CD14-positive monocyte (primary cell): ENCODE measurements at regions not wholly inside any gene's neighbourhood (a gene's known extent, or its start where the extent isn't known, plus 50 kb on each side); places are given as distances from the start of the nearest gene placed in this dataset.

Experiments used
- DNase-seq, 3 donors: peaks; one replicate each; pipeline ENCODE4 v3.0.0-alpha.2; 2011 to 2022
- H2AFZ ChIP-seq: 2 replicates; pipeline ENCODE4 v1.6.0; 2012; ENCODE audit warnings: mild to moderate bottlenecking, low read depth, low read length, inconsistent platforms; ENCODE audit not compliant: insufficient read depth, poor library complexity, severe bottlenecking
- H3K27ac ChIP-seq, 2 donors: 1 replicate in 1 of 2; 2 replicates in 1 of 2; pipeline ENCODE4 v1.5.1; 2012 to 2013; ENCODE audit warnings: low read length in 2 of 2, control low read depth in 1 of 2, inconsistent platforms in 1 of 2, low read depth in 1 of 2, mild to moderate bottlenecking in 1 of 2
- H3K27me3 ChIP-seq, 2 donors: one replicate each; pipeline versions ENCODE4 v1.6.0 to v1.6.1; 2011 to 2013; ENCODE audit warnings: low read length in 2 of 2; ENCODE audit not compliant: control insufficient read depth in 2 of 2, insufficient read depth in 2 of 2
- H3K36me3 ChIP-seq, 2 donors: replicated peaks in 1 of 2; 1 replicate in 1 of 2; 2 replicates in 1 of 2; pipeline versions ENCODE4 v1.5.1 to v1.6.1; 2012 to 2013; ENCODE audit warnings: low read length in 2 of 2, control low read depth in 1 of 2, inconsistent platforms in 1 of 2, mild to moderate bottlenecking in 1 of 2; ENCODE audit not compliant: insufficient read depth in 2 of 2, control insufficient read depth in 1 of 2
- H3K4me1 ChIP-seq, 2 donors: 1 replicate in 1 of 2; 2 replicates in 1 of 2; pipeline versions ENCODE4 v1.5.1 to v1.6.1; 2012 to 2013; ENCODE audit warnings: low read length in 2 of 2, control low read depth in 1 of 2, inconsistent platforms in 1 of 2, mild to moderate bottlenecking in 1 of 2, moderate library complexity in 1 of 2; ENCODE audit not compliant: insufficient read depth in 2 of 2, control insufficient read depth in 1 of 2
- H3K4me2 ChIP-seq: replicated peaks from 2 replicates; pipeline ENCODE3; 2012; ENCODE audit warnings: low read length, moderate library complexity, mild to moderate bottlenecking; ENCODE audit not compliant: poor library complexity, severe bottlenecking; ENCODE audit errors: extremely low read depth
- H3K4me3 ChIP-seq, 3 experiments: fragments of 200-600 bp in 1 of 3; sonication (generic) in 1 of 3; replicated peaks in 1 of 3; 1 replicate in 2 of 3; 2 replicates in 1 of 3; pipeline ENCODE4 v1.5.1; 2011 to 2013; ENCODE audit warnings: low read length in 3 of 3, mild to moderate bottlenecking in 3 of 3, control low read depth in 2 of 3, low read depth in 2 of 3, inconsistent platforms in 1 of 3, moderate library complexity in 1 of 3
- H3K79me2 ChIP-seq: 2 replicates; pipeline ENCODE4 v1.6.0; 2012; ENCODE audit warnings: mild to moderate bottlenecking, control low read depth, inconsistent platforms, low read length, moderate library complexity; ENCODE audit not compliant: insufficient read depth
- H3K9ac ChIP-seq: 2 replicates; pipeline ENCODE4 v1.6.0; 2017; ENCODE audit warnings: low read length, mild to moderate bottlenecking; ENCODE audit not compliant: insufficient read depth, poor library complexity, severe bottlenecking
- H3K9me3 ChIP-seq, 2 donors: replicated peaks in 1 of 2; 1 replicate in 1 of 2; 2 replicates in 1 of 2; pipeline versions ENCODE4 v1.5.1 to v1.6.1; 2012 to 2013; ENCODE audit warnings: low read length in 2 of 2, control low read depth in 1 of 2; ENCODE audit not compliant: control insufficient read depth in 1 of 2, insufficient read depth in 1 of 2
- H4K20me1 ChIP-seq: 2 replicates; pipeline ENCODE4 v1.6.0; 2012; ENCODE audit warnings: mild to moderate bottlenecking, low read length, control low read depth, moderate library complexity; ENCODE audit not compliant: insufficient read depth
- H3K27ac Mint-ChIP-seq, 7 donors: one replicate each; pipeline ENCODE4 v1.8.0; 2020; ENCODE audit warnings: mild to moderate bottlenecking in 7 of 7, mixed read lengths in 7 of 7, moderate library complexity in 6 of 7, inconsistent platforms in 2 of 7
- H3K27me3 Mint-ChIP-seq, 3 donors: one replicate each; pipeline ENCODE4 v1.8.0; 2021 to 2022; ENCODE audit warnings: low read depth in 3 of 3, mild to moderate bottlenecking in 3 of 3, mixed read lengths in 3 of 3, moderate library complexity in 3 of 3, inconsistent platforms in 1 of 3
- H3K36me3 Mint-ChIP-seq, 2 donors: one replicate each; pipeline ENCODE4 v1.8.0; 2020; ENCODE audit warnings: mixed read lengths in 2 of 2, inconsistent platforms in 1 of 2, mild to moderate bottlenecking in 1 of 2
- H3K4me1 Mint-ChIP-seq: one replicate; pipeline ENCODE4 v1.8.0; 2020; ENCODE audit warnings: mild to moderate bottlenecking, mixed read lengths
- H3K4me3 Mint-ChIP-seq, 2 donors: one replicate each; pipeline ENCODE4 v1.8.0; 2020; ENCODE audit warnings: mild to moderate bottlenecking in 2 of 2, mixed read lengths in 2 of 2, moderate library complexity in 1 of 2
- H3K9me3 Mint-ChIP-seq, 7 donors: one replicate each; pipeline ENCODE4 v1.8.0; 2020 to 2022; ENCODE audit warnings: mixed read lengths in 7 of 7, mild to moderate bottlenecking in 6 of 7, moderate library complexity in 6 of 7, inconsistent platforms in 2 of 7
- WGBS: methylation state at CpG from one replicate; pipeline ENCODE4 v1.1.5; 2013; ENCODE audit warnings: missing lambda C conversion rate; ENCODE audit not compliant: insufficient coverage; 5-methylcytosine and 5-hydroxymethylcytosine counted together
- intact Hi-C, 2 donors: fragments of 100-400 bp; cut with micrococcal nuclease; formaldehyde crosslinking; loops; one replicate each; pipeline versions ENCODE4 v1.15.0 to v1.15.1; 2023
- TF ChIP-seq, protein P1 (sequence below): fragments of 200-600 bp; IDR thresholded peaks from one replicate; pipeline ENCODE4 v1.8.0; 2022; ENCODE audit warnings: antibody characterized with exemption, mild to moderate bottlenecking

DNA sequence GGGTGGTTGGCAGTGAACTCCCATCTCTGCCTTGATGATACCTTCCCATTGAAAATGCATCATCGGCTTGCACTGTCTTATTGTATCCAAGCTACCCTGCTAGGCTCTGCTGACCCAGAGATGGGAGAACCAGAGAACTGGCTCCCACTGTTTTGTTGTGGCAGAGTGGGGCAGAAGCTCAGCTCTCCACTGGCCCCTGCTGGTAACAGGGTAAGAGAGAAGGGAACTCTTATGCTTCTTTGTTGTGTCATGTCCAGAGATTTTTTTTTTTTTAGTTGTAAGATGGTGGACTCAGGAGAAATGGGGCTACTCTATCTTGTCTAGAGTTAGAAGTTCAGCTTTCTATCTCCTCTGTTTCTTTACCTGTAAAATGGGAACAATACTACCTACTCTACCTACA is 100.5 kb upstream of the SDK1 start:
- Histone ChIP-seq H3K27me3 (no peaks in the 10 kb centered on the region), H3K4me2 (no peak overlapping the region), H2AFZ (no peak overlapping the region), H3K27ac (no peak overlapping the region), H3K79me2 (no peaks in the 10 kb centered on the region), H3K4me1 (no peaks in the 10 kb centered on the region), H3K36me3 (no peaks in the 10 kb centered on the region), H3K4me3 (no peak overlapping the region), H3K9ac (no peak overlapping the region), H3K9me3 (peaks cover 0 to 25% of the 10 kb centered on the region in 2 donors), H4K20me1 (no peaks in the 10 kb centered on the region)
- 100% methylated on average over 1 of the region's 1 CpG for WGBS
- DNase-seq: no peak
- Mint-ChIP-seq H3K4me3 (no peak overlapping the region), H3K4me1 (peaks cover 5% of the 10 kb centered on the region), H3K9me3 (peaks cover 19 to 45% (median 26%) of the 10 kb centered on the region in 7 donors), H3K27me3 (peaks cover 1 to 7% (median 6%) of the 10 kb centered on the region in 3 donors), H3K36me3 (no peaks in the 10 kb centered on the region), H3K27ac (no peak overlapping the region)
- TF ChIP-seq, protein P1, sequence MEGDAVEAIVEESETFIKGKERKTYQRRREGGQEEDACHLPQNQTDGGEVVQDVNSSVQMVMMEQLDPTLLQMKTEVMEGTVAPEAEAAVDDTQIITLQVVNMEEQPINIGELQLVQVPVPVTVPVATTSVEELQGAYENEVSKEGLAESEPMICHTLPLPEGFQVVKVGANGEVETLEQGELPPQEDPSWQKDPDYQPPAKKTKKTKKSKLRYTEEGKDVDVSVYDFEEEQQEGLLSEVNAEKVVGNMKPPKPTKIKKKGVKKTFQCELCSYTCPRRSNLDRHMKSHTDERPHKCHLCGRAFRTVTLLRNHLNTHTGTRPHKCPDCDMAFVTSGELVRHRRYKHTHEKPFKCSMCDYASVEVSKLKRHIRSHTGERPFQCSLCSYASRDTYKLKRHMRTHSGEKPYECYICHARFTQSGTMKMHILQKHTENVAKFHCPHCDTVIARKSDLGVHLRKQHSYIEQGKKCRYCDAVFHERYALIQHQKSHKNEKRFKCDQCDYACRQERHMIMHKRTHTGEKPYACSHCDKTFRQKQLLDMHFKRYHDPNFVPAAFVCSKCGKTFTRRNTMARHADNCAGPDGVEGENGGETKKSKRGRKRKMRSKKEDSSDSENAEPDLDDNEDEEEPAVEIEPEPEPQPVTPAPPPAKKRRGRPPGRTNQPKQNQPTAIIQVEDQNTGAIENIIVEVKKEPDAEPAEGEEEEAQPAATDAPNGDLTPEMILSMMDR: no peak
- intact Hi-C loops: no loop called here

DNA sequence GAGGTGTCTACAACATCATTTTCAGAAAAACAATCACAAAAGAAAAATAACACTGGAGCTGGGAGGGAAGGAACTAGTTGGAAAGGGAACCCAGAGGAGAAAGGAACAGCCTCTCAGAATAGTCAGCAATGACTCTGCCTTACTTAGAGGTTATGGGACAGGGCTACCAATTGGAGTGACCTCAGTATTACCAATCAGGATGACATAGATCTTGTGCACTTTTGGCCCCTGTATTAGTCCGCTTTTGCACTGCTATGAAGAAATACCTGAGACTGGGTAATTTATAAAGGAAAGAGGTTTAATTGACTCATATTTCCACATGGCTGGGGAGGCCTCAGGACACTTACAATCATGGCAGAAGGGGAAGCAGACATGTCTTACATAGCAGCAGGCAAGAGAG is 99.7 kb upstream of the SDK1 start:
- no CpG with 5 or more reads among the region's 1 CpG for WGBS
- no peaks in the 10 kb centered on the region for H3K79me2 ChIP-seq
- TF ChIP-seq, protein P1: no peak
- peak in 1 of 3 donors; percentile 20 for DNase-seq
- no peaks in the 10 kb centered on the region for H3K4me1 ChIP-seq
- H2AFZ ChIP-seq: no peak overlapping the region
- H3K9me3 Mint-ChIP-seq: peaks cover 19 to 43% (median 28%) of the 10 kb centered on the region in 7 donors
- H3K4me2 ChIP-seq: no peak overlapping the region
- H3K27ac Mint-ChIP-seq: peak overlapping the region in 2 of 7 donors; percentile 8 to 17
- no peak overlapping the region for H3K4me3 ChIP-seq
- no peaks in the 10 kb centered on the region for H3K27me3 ChIP-seq
- no peaks in the 10 kb centered on the region for H3K36me3 Mint-ChIP-seq
- no peak overlapping the region for H3K27ac ChIP-seq
- peaks cover 5% of the 10 kb centered on the region for H3K4me1 Mint-ChIP-seq
- no peak overlapping the region for H3K9ac ChIP-seq
- H3K4me3 Mint-ChIP-seq: no peak overlapping the region
- H3K36me3 ChIP-seq: no peaks in the 10 kb centered on the region
- intact Hi-C loops: no loop called here
- H3K27me3 Mint-ChIP-seq: peaks cover 1 to 6% (median 4%) of the 10 kb centered on the region in 3 donors
- no peaks in the 10 kb centered on the region for H4K20me1 ChIP-seq
- H3K9me3 ChIP-seq: peaks cover 0 to 25% of the 10 kb centered on the region in 2 donors
